GM12878 (cell line): ENCODE measurements at regions not wholly inside any gene's neighbourhood (a gene's known extent, or its start where the extent isn't known, plus 50 kb on each side); places are given as distances from the start of the nearest gene placed in this dataset.

Source experiments
- ATAC-seq: fragments of 200-7000 bp; cut with Tn5 transposase; 3 replicates; pipeline ENCODE4 v1.9.1; 2020; ENCODE audit warnings: mild to moderate bottlenecking, moderate library complexity
- BruUV-seq: library from RNA; stranded (reverse); fragments of 400-500 nt; replicated peaks from 2 replicates; lab custom pipeline; 2021; lab: Mats Ljungman, UMichigan
- CTCF ChIA-PET: fragments of 300-600 bp; sonication (Branson Sonifier 250); formaldehyde crosslinking; extraction: SDS; loops from one replicate; lab custom pipeline; 2021; ENCODE audit warnings: inconsistent platforms; lab: Yijun Ruan, JAX
- POLR2A ChIA-PET: fragments of 350-600 bp; formaldehyde crosslinking; extraction: SDS; loops from one replicate; lab custom pipeline; 2021; ENCODE audit warnings: inconsistent platforms; lab: Charles Lee
- RAD21 ChIA-PET: fragments of 300-600 bp; sonication (Branson Sonifier 250); formaldehyde crosslinking; loops from one replicate; lab custom pipeline; 2023; ENCODE audit warnings: antibody characterized with exemption; ENCODE audit not compliant: unreplicated experiment; lab: Charles Lee
- SMC1A ChIA-PET: fragments of 300-600 bp; sonication (Branson Sonifier 250); formaldehyde crosslinking; loops from one replicate; lab custom pipeline; 2023; ENCODE audit not compliant: unreplicated experiment, uncharacterized antibody; lab: Charles Lee
- DNase-seq: peaks from one replicate; pipeline ENCODE4 v3.0.0-alpha.2; 2011; ENCODE audit warnings: low read depth, low spot score
- FAIRE-seq: peaks from 3 replicates; lab custom pipeline; 2011; peaks lifted over from hg19 to GRCh38; lab: Jason Lieb, UNC
- H2AFZ ChIP-seq: 2 replicates; pipeline ENCODE4 v1.6.0; 2011; ENCODE audit warnings: low read depth, low read length, control low read depth; ENCODE audit not compliant: control insufficient read depth
- H3K27ac ChIP-seq: 2 replicates; pipeline ENCODE4 v1.5.1; 2011; ENCODE audit warnings: control low read depth; ENCODE audit not compliant: control insufficient read depth, insufficient read depth
- H3K27me3 ChIP-seq, 2 experiments: replicated peaks in 1 of 2; 2 replicates each; pipeline versions ENCODE4 v1.6.0 to v1.6.1; 2011; ENCODE audit warnings: low read length in 1 of 2; ENCODE audit not compliant: control insufficient read depth in 2 of 2, insufficient read depth in 2 of 2
- H3K36me3 ChIP-seq, 2 experiments: 2 replicates each; pipeline ENCODE4 v1.5.1; 2011; ENCODE audit warnings: low read length in 1 of 2; ENCODE audit not compliant: control insufficient read depth in 2 of 2, insufficient read depth in 2 of 2
- H3K4me1 ChIP-seq: 2 replicates; pipeline ENCODE4 v1.6.1; 2011; ENCODE audit warnings: mild to moderate bottlenecking, low read length, moderate library complexity, mixed read lengths; ENCODE audit not compliant: control insufficient read depth, insufficient read depth
- H3K4me2 ChIP-seq: 2 replicates; pipeline ENCODE4 v1.6.0; 2011; ENCODE audit warnings: control low read depth; ENCODE audit not compliant: control insufficient read depth, insufficient read depth
- H3K4me3 ChIP-seq: fragments of 200-600 bp; sonication (generic); 2 replicates; pipeline ENCODE4 v1.5.1; 2016
- H3K79me2 ChIP-seq: 2 replicates; pipeline ENCODE4 v1.6.0; 2011; ENCODE audit warnings: low read length; ENCODE audit not compliant: control insufficient read depth, insufficient read depth
- H3K9ac ChIP-seq: 2 replicates; pipeline ENCODE4 v1.8.0; 2011; ENCODE audit warnings: low read length, control low read depth, mixed read lengths; ENCODE audit not compliant: control insufficient read depth, insufficient read depth
- H3K9me3 ChIP-seq: replicated peaks from 3 replicates; pipeline ENCODE4 v1.5.1; 2011; ENCODE audit warnings: mild to moderate bottlenecking, low read length; ENCODE audit not compliant: control insufficient read depth, insufficient read depth
- H4K20me1 ChIP-seq: 2 replicates; pipeline ENCODE4 v1.6.0; 2011; ENCODE audit not compliant: control insufficient read depth, insufficient read depth
- ESRRA ChIP-seq: IDR thresholded peaks from 2 replicates; pipeline ENCODE4 v1.6.1; 2012; ENCODE audit warnings: mild to moderate bottlenecking, low read length, improper control_type of control experiment
- IRF4 ChIP-seq: IDR thresholded peaks from 2 replicates; pipeline ENCODE4 v1.6.1; 2011; ENCODE audit warnings: low read depth, low read length
- JUND ChIP-seq: IDR thresholded peaks from 2 replicates; pipeline ENCODE4 v1.6.1; 2012; ENCODE audit warnings: low read depth, mild to moderate bottlenecking, low read length, improper control_type of control experiment, moderate library complexity
- PML ChIP-seq: IDR thresholded peaks from 2 replicates; pipeline ENCODE4 v1.6.1; 2012; ENCODE audit warnings: low read length, inconsistent platforms
- SIN3A ChIP-seq: IDR thresholded peaks from 2 replicates; pipeline ENCODE4 v1.6.1; 2012; ENCODE audit warnings: low read depth, low read length, improper control_type of control experiment
- ZNF384 ChIP-seq: IDR thresholded peaks from 2 replicates; pipeline ENCODE4 v1.6.1; 2012; ENCODE audit warnings: low read depth, mild to moderate bottlenecking, low read length, improper control_type of control experiment, borderline replicate concordance
- WGBS: methylation state at CpG from one replicate; pipeline ENCODE4 v1.1.6; 2016; ENCODE audit warnings: low lambda C conversion rate; ENCODE audit not compliant: insufficient replicate concordance, insufficient coverage; ENCODE audit errors: missing lambda C conversion rate; 5-methylcytosine and 5-hydroxymethylcytosine counted together
- in situ Hi-C: fragments of 300-500 bp; cut with MboI; formaldehyde crosslinking; loops from 9 replicates; pipeline ENCODE4 v1.14.3; 2018; ENCODE audit warnings: mixed read lengths
- intact Hi-C: fragments of 100-400 bp; cut with micrococcal nuclease; formaldehyde crosslinking; loops from one replicate; pipeline ENCODE4 v1.14.2; 2022; ENCODE audit not compliant: unreplicated experiment
- TF ChIP-seq, protein P1 (sequence below): fragments of 150-350 bp; IDR thresholded peaks from 2 replicates; pipeline ENCODE4 v1.6.1; 2016; ENCODE audit warnings: low read depth, low read length
- TF ChIP-seq, protein P2 (sequence below): IDR thresholded peaks from 2 replicates; pipeline ENCODE4 v1.6.1; 2011; ENCODE audit warnings: borderline replicate concordance, low read depth, mild to moderate bottlenecking, moderate library complexity, mixed read lengths, low read length; ENCODE audit not compliant: insufficient read depth; ENCODE audit errors: extremely low read length
- TF ChIP-seq, protein P3 (sequence below): IDR thresholded peaks from 2 replicates; pipeline ENCODE4 v1.6.1; 2012; ENCODE audit warnings: mild to moderate bottlenecking, low read depth, low read length
- TF ChIP-seq, protein P4 (sequence below): fragments of 450-650 bp; IDR thresholded peaks from 2 replicates; pipeline ENCODE4 v1.6.1; 2016; ENCODE audit warnings: mild to moderate bottlenecking

DNA sequence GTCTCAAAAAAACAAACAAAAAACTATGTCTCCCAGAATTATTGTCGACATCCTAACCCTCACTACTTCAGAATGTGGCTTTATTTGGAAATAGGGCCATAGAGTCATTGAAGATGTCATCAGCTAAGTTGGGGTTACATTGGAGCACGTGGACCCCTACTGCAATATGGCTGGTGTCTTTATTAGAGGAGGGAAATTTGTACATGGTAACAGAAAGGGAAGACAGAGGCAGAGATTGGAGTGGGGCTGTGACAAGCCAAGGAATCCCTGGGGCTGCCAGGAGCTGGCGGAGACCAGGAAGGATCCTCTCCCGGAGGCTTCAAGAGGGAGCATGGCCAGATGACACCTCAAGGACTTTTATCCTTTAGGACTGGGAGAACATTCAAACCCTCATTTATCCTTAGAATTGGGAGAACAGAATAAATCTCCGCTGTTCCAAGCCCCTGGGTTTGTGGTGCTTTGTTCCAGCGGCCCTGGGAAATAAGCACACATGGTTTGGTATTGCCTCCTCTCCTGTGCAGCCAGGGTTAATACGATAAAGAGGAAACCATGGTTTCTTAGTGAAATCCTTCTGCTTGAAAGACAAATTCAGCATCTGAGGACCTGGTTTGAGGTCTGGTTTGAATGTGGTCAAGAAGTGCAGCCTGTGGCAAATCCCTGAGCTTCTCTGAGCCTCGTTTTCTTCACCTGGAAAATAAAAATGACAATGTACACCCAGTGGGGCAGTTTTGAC, 184.7 kb downstream of the MYCN start:
- RAD21 ChIA-PET: no interaction called here
- no TSS peak for BruUV-seq
- H3K4me3 ChIP-seq: no peak overlapping the region
- DNase-seq: no peak
- no peaks in the 10 kb centered on the region for H3K4me1 ChIP-seq
- H2AFZ ChIP-seq: no peak overlapping the region
- no peak overlapping the region for H3K27ac ChIP-seq
- SMC1A ChIA-PET: no interaction called here
- WGBS: 20% methylated on average over 8 of the region's 8 CpGs
- in situ Hi-C loops (no loop called here), intact Hi-C loops (no loop called here)
- CTCF ChIA-PET: no interaction called here
- H3K4me2 ChIP-seq: no peak overlapping the region
- no peaks in the 10 kb centered on the region for H3K27me3 ChIP-seq
- H3K79me2 ChIP-seq: no peaks in the 10 kb centered on the region
- no peak for ATAC-seq
- POLR2A ChIA-PET: no interaction called here
- FAIRE-seq: no peak
- no peaks in the 10 kb centered on the region for H3K9me3 ChIP-seq
- no peaks in the 10 kb centered on the region for H3K36me3 ChIP-seq
- no peaks in the 10 kb centered on the region for H4K20me1 ChIP-seq
- TF ChIP-seq IRF4: no peak
- TF ChIP-seq, protein P1, sequence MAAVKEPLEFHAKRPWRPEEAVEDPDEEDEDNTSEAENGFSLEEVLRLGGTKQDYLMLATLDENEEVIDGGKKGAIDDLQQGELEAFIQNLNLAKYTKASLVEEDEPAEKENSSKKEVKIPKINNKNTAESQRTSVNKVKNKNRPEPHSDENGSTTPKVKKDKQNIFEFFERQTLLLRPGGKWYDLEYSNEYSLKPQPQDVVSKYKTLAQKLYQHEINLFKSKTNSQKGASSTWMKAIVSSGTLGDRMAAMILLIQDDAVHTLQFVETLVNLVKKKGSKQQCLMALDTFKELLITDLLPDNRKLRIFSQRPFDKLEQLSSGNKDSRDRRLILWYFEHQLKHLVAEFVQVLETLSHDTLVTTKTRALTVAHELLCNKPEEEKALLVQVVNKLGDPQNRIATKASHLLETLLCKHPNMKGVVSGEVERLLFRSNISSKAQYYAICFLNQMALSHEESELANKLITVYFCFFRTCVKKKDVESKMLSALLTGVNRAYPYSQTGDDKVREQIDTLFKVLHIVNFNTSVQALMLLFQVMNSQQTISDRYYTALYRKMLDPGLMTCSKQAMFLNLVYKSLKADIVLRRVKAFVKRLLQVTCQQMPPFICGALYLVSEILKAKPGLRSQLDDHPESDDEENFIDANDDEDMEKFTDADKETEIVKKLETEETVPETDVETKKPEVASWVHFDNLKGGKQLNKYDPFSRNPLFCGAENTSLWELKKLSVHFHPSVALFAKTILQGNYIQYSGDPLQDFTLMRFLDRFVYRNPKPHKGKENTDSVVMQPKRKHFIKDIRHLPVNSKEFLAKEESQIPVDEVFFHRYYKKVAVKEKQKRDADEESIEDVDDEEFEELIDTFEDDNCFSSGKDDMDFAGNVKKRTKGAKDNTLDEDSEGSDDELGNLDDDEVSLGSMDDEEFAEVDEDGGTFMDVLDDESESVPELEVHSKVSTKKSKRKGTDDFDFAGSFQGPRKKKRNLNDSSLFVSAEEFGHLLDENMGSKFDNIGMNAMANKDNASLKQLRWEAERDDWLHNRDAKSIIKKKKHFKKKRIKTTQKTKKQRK: no peak
- TF ChIP-seq ZNF384: no peak
- no peak for TF ChIP-seq JUND
- TF ChIP-seq, protein P2, sequence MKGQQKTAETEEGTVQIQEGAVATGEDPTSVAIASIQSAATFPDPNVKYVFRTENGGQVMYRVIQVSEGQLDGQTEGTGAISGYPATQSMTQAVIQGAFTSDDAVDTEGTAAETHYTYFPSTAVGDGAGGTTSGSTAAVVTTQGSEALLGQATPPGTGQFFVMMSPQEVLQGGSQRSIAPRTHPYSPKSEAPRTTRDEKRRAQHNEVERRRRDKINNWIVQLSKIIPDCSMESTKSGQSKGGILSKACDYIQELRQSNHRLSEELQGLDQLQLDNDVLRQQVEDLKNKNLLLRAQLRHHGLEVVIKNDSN: no peak
- no peak for TF ChIP-seq SIN3A
- TF ChIP-seq PML: no peak
- TF ChIP-seq, protein P3, sequence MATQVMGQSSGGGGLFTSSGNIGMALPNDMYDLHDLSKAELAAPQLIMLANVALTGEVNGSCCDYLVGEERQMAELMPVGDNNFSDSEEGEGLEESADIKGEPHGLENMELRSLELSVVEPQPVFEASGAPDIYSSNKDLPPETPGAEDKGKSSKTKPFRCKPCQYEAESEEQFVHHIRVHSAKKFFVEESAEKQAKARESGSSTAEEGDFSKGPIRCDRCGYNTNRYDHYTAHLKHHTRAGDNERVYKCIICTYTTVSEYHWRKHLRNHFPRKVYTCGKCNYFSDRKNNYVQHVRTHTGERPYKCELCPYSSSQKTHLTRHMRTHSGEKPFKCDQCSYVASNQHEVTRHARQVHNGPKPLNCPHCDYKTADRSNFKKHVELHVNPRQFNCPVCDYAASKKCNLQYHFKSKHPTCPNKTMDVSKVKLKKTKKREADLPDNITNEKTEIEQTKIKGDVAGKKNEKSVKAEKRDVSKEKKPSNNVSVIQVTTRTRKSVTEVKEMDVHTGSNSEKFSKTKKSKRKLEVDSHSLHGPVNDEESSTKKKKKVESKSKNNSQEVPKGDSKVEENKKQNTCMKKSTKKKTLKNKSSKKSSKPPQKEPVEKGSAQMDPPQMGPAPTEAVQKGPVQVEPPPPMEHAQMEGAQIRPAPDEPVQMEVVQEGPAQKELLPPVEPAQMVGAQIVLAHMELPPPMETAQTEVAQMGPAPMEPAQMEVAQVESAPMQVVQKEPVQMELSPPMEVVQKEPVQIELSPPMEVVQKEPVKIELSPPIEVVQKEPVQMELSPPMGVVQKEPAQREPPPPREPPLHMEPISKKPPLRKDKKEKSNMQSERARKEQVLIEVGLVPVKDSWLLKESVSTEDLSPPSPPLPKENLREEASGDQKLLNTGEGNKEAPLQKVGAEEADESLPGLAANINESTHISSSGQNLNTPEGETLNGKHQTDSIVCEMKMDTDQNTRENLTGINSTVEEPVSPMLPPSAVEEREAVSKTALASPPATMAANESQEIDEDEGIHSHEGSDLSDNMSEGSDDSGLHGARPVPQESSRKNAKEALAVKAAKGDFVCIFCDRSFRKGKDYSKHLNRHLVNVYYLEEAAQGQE: no peak
- no peak for TF ChIP-seq ESRRA
- TF ChIP-seq, protein P4, sequence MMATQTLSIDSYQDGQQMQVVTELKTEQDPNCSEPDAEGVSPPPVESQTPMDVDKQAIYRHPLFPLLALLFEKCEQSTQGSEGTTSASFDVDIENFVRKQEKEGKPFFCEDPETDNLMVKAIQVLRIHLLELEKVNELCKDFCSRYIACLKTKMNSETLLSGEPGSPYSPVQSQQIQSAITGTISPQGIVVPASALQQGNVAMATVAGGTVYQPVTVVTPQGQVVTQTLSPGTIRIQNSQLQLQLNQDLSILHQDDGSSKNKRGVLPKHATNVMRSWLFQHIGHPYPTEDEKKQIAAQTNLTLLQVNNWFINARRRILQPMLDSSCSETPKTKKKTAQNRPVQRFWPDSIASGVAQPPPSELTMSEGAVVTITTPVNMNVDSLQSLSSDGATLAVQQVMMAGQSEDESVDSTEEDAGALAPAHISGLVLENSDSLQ: no peak
- TF ChIP-seq, all 136 proteins: peak for 0
- no peak overlapping the region for H3K9ac ChIP-seq
